GM21723 (cell line): ENCODE measurements at regions not wholly inside any gene's neighbourhood (a gene's known extent, or its start where the extent isn't known, plus 50 kb on each side); places are given as distances from the start of the nearest gene placed in this dataset.

Experiments
- ATAC-seq: cut with Tn5 transposase; IDR thresholded peaks from one replicate; pipeline ENCODE4 v1.9.1; 2021; ENCODE audit warnings: mild to moderate bottlenecking, moderate library complexity; ENCODE audit not compliant: unreplicated experiment

DNA sequence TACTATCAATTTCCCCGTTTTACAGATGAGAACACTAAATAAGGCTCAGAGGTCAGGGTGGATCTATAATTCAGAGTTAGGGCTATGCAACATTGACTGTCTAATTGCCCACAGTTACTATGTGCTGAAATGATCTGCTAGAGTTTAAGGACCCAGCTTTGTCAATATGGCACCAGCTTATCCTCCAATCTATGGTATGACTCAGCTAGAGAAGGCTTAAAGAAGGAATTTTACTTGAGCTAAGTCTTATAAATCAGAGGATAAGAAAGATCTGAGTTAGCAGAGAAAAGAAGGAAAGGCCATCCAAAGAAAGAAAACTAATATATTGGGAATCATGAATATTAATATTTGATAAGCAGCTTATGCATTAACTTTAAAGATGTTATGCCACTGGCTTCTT is 78.1 kb downstream of the ASB9 start:
- no peak for ATAC-seq

DNA sequence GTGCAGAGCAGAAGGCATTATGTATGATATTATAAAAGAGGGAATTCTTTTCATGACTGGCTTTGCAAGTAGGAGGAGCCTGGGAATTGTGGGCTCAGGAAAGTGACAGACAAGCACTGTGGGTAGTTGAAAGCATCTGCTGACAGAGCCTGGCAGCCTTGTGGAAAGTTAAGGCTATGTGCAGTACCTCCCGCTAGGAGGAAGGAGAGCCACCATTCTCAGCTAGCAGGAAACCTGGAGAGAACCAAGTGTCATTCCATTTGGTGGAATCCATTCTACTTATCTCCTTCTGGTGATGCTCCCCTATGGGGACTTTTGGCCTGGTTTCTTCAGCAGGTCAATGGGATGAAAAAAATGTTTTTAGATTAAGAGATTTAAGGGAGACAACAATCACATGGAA is 81.8 kb downstream of the ASB9 start:
- ATAC-seq: no peak

DNA sequence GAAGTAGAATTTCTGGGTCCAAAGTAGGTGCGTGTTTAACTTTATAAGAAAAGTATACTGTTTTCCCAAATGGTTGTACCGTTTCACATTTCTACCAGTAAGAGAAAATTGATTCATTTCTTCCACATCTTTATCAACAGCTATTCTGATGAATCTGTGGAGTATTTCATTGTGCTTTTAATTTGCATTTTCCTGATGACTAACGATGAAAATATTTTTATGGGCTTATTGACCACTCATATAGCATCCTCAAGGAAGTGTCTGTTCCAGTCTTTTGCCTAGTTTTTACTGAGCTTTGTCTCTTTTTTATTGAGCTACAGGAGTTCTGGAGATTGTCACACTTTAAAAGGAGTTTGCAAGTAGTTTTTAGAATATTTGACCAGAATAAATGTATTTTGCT is 92.6 kb downstream of the ASB9 start:
- no peak for ATAC-seq

DNA sequence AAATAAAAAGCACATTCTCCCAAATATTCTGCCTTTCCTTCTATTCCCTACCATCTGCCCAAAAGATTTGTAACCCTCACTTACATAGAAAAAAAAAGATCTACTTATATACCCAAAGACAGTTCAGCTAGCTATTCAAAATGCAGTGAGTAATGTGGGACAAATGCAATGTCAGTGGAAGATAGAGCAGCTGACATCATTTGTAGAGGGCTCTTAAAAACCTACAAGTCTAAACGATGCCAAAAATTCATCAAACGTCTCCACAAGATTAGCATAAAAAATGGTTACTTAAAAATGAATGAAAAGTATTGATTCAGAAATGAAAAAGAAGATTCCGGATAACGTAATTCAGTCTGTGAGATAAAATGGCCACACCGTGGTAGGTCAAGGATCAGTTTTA is 96.5 kb downstream of the ASB9 start:
- ATAC-seq: no peak

DNA sequence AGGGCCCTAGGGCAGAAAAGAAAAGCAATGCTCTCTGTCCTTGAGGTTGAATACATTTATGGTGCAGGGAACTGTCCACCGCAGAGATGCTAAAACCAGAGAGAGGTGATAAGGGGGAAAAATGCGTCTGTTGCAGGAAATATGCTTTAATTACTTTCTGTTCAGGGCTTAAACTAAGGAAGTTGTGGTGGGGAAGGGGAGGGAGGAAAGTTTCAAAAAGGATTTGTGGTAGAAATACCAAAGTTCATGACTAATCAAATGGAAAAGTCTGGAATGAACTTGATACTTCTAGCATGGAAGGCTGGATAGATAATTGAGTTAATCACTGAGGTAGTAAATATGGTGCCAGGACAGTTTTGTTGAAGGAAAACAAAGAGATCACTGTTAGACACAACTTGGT is 99.0 kb downstream of the ASB9 start:
- ATAC-seq: no peak

DNA sequence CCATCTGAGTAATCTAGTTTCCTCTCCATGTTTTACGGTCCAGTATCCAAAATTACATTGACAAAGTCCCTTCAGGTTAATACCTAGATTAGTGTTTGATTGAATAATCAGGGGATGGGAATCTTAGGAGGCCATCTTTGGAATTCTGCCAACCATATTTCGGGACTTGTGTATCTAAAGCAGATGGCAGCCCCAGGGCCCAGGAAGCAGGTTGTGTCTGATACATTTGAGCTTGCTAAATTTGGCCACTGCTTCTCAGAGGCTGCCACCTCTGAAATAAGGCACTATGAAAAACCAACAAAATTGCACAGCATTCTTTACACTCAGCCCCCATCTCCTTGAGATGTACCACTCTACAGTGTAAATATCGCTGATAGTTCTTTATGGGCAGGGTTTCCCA is 102.1 kb downstream of the ASB9 start:
- no peak for ATAC-seq

DNA sequence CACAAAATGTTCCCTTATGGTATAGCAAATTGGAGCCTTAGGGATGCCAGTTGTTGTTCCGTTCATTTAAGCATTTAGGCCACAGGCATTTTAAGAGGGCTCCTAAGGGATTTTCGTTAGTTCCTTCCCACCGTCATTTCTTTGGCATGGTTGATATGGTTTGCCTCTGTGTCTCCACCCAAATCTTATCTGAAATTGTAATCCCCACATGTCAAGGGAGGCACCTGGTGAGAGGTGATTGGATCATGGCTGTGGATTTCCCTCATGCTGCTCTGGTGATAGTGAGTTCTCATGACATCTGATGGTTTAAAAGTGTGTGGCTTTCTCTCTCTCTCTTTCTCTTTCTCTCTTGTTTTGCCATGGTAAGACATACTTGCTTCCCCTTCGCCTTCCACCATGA is 104.1 kb downstream of the ASB9 start:
- ATAC-seq: no peak

DNA sequence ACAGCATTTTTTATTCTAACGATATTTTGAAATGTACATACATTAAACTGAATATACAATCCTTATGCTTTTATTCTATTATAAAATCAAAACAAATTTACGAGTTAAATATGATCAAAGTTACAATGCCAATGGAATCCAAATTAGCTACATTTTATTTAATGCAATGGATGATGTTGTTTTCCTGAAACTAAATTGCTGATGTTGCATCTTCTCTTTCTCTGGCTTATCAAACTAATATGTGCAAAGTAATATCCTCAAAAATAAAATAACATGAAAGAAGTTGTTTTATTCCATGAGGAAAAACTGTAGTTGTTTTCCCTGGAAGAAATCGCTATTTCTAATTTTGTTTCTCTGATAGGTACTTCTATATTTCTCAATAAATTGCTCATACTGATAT is 106.8 kb downstream of the ASB9 start:
- ATAC-seq: no peak

DNA sequence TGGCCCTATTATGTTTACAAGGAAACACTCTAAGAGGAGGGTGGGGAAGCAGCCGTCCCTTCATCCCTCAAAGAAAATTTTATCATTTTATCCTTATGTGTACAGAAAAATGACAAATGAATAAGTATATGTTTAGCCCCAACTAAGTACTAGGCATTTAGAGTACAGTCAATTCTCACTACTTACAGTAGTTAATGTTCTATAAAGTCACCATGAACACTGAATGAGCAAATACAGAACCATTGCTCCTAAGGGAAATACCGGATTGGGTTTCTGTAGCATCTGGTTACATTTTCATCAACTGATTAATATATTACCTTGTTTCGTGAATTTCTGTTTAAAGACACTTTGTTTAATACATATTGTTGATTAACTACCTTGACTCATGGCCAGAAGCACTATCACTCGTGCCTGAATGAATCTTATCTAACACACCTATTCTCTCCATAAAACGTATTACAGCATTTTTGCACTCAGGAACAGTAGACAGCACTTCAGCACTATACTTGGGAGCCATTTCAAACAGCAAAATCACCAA is 109.3 kb downstream of the ASB9 start:
- no peak for ATAC-seq

DNA sequence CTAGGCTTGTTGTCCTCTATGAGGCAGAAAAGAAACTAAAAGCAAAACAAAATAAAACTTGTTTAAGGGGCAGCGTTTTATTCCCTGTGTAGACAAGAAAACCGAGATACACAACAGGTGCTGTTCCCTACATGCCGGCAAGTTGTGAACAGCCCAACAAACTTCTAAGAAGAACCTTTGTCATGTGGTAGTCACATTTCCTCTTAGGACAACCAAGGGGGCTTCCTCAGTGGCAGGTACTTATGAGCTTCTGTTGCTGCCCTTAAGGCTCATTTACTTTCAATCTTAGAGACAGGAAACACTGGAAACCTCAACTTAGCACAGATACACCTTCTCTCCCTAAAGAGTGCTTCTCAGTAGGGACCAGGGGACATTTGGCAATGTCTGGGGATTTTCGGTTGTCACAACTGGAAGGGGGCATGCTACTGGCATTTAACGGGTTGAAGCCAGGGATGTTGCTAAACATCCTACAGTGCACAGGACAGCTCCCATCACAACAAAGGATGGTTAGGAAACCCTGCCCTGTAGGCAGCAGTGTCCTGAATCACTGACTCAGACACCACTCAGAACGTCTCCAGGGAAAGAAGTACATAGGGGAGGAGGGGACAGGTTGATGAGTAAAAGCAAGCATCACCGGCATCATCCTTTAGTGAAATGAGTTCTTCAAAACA is 111.0 kb downstream of the ASB9 start:
- peak; percentile 79 for ATAC-seq

DNA sequence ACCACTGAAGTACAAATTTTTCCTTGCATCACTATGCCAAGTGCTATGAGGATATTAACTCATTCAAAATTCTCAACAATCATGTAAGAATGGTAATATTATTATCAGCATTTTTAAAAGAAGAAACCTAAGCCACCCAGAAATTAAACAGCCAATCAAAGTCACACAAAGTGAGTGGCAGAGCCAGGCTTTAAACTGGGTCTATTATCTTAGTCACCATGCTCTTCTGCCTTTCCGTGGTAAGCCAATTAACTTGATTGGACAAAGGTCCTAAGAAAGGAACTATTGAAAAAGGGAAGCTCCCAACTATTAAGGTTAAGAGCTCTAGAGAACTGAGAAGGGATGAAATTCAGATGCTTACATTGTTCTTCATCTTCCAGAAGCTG is 111.5 kb downstream of the ASB9 start:
- no peak for ATAC-seq

DNA sequence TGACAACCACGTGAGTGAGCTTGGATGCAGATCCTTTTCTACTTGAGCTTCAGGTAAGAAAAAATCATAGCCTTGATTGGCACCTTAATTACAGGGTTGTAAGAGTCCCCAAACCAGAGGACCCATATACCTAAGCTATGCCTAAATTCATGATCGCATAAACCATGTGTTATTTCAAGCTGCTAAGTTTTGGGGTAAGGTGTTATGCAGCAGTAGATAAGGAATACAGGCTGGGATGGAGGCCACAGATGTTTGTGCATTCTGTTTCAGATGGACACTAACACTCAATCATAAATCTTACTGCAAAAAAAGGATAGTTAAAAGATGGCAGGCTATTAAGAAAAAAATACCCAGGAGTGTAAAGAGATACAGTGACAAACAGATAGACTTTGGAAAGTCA is 112.3 kb downstream of the ASB9 start:
- no peak for ATAC-seq

DNA sequence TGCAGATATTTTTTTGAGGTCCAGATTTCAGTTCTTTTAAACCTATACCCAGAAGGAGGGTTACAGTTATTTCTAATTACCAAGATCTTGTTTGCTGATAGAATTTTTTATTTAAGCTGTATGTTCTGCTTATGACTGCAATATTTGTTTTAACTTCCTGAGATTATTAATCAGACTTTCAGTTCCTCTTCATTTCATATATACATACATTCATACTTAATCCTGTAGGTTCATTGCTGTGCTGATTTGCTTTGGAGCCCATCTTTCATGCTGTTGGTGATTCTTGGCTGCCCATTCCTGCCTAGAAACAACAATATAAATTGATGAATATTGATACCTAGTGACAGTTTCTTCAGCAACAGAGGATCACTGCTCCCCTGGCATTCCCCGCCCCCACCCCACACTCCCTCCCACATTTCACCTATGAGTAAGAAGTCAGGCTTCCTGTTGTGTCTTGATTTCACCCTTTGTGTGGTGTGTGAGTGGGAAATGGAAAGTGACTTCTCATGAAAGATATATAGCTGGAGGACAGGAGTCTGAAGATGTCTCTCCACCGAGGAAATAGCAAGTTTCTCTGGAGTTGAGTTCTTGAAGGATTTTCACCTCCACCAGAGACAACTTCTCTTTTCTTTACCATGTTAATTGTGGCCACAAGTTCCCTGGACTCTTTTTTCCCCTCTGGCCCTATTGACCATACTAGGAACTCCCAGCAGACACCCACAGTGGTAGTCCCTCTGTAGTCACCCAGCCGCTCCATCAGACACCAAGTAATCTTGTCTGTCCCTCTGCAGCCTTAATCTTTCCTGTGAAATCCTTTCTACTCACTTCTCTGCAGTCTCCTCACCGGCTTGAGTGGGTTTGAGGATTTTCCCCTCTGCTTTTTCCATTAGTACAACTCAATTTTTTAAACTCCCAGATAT is 118.4 kb downstream of the ASB9 start:
- ATAC-seq: peak; percentile 80

DNA sequence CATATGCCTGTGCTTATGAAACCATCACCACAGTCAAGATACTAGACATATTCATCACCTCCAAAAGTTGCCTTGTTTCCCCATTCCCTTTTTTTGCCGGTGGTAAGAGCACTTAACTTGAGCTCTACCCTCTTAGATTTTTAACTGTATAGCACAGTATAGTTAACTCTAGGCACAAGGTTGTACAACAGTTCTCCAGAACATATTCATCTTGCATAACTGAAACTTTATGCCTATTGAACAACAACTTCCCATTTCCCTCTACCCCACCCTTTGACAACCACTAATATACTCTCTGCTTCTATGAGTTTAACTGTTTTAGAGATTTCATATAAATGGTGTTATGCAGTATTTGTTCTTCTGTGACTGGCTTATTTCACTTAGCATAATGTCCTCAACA is 119.3 kb downstream of the ASB9 start:
- no peak for ATAC-seq

DNA sequence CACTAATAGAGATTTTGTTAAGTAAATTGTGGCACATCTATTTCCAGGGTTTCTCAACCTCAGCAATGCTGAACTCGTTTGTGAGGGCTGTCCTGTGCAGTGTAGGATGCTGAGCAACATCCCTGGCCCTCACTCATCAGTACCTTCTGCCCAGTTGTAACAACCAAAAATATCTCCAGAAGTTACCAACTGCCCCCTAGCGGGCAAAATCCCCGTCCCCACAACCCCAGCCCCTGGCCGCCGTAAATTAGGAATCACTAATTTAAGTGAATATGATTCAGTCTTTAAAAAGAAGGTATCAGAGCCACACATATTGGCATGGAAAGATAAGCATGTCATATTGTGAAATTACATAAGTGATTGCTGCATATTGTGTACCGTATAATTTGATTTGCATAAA is 123.4 kb downstream of the ASB9 start:
- ATAC-seq: no peak

DNA sequence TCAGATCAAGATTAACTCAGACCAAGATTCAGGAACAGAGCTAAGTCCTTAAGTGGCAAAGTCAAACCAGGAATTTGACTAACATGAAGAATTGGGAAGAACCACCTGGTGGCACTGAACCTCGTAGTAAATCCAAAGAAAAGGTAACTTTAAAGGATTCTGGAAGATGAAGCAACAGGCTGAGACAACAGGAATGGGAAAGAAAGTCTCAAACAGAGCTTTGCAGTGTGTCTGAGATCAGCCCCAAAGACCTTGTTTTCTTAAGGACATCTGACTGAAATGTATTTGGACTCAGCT is 126.1 kb downstream of the ASB9 start:
- peak; percentile 10 for ATAC-seq

DNA sequence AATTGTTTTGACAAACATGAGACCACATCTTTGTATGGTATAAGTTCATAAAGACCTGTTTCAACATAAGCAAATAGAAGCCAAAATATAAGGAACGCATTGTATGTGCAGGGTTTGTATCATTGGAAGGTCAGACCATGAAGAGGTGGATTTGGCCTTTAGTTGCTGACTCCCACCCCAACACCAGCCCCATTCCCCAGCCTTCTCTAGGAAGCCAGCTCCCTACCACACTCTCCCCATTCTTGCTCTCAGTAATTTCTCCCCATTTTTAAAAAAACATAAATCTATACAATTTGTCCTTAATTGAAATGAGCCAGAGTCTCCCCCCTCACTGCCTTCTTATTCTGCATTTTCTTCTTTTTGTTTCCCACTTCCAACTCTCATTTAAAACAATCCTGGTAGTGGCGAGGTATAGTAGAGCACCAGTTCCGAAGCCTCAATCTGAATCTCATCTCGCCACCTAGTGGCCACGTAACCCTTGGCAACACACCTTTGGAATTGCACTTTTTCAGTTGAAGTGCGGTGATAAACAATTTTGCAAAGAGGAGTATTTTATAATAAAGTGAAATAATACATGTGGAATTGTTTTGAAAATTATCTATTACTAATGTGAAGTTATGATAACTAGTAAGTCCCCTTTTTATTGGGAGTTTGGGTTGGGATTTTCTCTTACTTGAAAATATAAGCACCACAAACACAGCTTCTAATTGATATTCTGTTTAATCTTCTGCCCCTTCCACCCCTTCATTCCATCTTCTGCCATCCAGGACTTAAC is 126.6 kb downstream of the ASB9 start:
- peak; percentile 77 for ATAC-seq

DNA sequence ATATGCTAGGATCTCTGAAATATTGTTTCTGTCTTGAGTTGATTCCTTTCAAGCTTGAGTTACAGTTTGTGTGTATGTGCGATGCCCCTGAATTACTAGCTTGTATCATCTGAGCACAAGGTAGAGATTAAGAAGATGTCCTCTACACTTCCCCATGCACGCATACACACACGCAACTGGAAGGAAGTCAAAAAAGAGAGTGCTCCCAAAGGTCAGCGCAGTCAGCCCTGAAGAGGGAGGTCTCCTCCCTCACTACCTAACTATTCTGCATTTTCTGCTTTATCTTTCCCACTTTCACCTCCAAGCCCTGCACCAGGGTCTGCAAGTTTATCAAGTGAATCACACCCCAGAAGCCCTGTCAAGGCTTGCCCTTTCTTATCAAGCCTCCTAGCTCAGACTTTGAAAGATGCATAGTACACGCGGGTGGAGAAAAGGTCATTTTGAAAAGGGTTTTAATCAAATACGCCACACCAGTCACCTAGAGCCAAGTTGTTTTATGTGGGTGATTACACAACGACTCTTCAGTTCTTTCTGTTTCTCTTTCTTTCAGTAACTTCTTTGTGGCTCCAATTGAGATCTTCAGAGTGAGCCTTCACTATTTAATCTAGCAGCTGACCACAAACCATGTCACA is 127.7 kb downstream of the ASB9 start:
- no peak for ATAC-seq

DNA sequence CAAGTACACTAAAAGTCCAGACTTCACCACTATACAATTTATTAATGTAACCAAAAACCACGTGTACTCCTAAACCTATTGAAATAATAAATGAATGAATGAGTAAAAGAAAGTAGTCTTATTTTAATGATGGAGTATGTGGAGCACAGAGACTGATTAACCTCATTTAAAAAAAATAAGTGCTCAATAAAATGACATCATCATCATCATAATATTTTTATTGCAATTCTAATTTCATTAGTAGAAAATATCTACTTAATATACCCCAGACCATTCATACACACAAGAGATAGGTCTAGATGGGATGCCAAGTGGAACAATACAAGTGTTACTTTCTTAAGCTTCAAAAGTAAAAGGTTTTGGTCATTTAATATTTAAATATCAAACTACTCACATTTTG is 133.1 kb downstream of the ASB9 start:
- ATAC-seq: no peak

DNA sequence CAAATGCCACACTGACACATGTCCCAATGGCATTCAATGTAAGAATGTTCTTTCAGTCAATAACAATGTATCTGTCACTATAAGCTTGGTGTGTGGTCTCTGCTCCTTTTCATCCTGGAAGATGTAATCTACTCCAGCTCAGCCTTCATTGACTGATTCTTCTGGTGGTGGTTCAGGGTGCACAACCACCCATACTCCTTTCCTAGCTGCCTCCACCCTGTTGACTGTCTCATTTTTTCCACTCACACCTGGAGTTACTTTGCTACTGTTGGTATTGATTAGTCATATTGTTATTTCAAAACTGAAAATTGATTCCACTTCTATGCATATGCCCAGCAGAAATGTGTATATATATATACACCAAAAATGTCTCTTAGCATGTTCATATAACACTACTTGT is 140.5 kb downstream of the ASB9 start:
- no peak for ATAC-seq

DNA sequence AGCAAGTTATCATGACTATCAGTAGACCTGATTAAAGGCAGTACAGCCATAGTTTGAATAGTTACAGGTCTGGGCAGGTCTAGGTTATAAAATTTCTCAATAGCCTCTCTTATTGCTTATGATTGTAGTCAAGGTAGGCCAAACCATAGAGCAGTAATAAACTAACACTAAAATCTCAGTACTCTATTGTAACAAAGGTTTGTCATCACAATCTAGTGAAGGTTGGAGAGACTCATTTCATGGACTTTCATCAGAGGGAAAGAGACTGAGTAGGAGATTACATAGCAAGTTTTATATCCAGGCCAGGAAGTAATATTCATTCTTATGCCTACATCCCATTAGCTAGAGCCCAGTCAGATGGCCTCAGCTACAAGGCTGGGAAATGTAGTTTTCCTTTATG is 141.0 kb downstream of the ASB9 start:
- no peak for ATAC-seq
